ENCODE measurements at regions not wholly inside any gene's neighbourhood (a gene's known extent, or its start where the extent isn't known, plus 50 kb on each side); places are given as distances from the start of the nearest gene placed in this dataset.
"Not testable (repeated sequence)": the region's sequence is repeated elsewhere in the genome, so short reads cannot be mapped to it uniquely, and the experiment has no call there.

DNA sequence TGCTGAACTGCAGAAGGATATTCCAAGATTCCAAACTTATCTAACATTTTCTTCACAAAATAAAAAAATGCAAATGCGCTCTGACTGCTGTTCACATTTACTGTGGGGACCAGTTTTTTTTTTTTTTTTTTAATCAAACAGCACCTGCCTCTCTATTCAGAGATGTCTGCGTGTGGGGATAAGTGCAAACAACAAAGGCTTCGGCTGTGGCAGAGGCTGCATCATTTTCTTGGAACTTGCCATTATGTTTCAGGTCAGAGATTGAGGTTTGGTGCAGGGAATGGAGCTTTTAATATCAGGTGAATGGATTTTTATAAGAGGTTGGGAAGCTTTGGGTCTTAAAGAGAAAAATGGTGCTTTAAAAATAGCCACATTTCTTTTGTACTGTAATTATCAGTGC is 78.2 kb upstream of the TET2 start:
- H3K9me1 ChIP-seq (replicated peaks; ENCODE audit: control insufficient read depth, extremely low read depth, insufficient read depth, low read length) = no peaks in the 10 kb centered on the region
- dilution Hi-C loops (cut with MboI; ENCODE audit: extremely low pct_ligation_motif_present, low sequenced_read_pairs) = no loop called here
- POLR2A ChIA-PET = interaction anchor here (0.7 kb wide), 1 partner anchor 209 kb away, joined by 7 read pairs; no protein-coding TSS in a partner anchor
- DNase-seq (ENCODE audit: low read depth, low spot score) (no peak), FAIRE-seq (no peak)
- H4K20me1 ChIP-seq (replicated peaks; ENCODE audit: control insufficient read depth, extremely low read depth, insufficient read depth, low read length) = no peaks in the 10 kb centered on the region
- H3K27ac ChIP-seq (ENCODE audit: insufficient read depth, low read depth, low read length) = no peak overlapping the region
- no peak overlapping the region for H3K4me3 ChIP-seq (replicated peaks in 1 of 3; ENCODE audit: insufficient read depth in 1 of 3, low read depth in 1 of 3, low read length in 3 of 3)
- no peak overlapping the region for H3K4me2 ChIP-seq (ENCODE audit: insufficient read depth, low read length)
- no TSS peak for BruUV-seq (replicated peaks)
- no peaks in the 10 kb centered on the region for H3K79me2 ChIP-seq (ENCODE audit: control insufficient read depth, insufficient read depth, low read length)
- H3K27me3 ChIP-seq (ENCODE audit: control insufficient read depth in 2 of 2, insufficient read depth in 2 of 2, low read length in 2 of 2) = no peaks in the 10 kb centered on the region
- intact Hi-C loops (cut with micrococcal nuclease) = no loop called here
- no peaks in the 10 kb centered on the region for H3K9me3 ChIP-seq (replicated peaks; ENCODE audit: control insufficient read depth, insufficient read depth, low read length)
- no peak overlapping the region for H2AFZ ChIP-seq (ENCODE audit: low read depth, low read length)
- no peak overlapping the region for H3K9ac ChIP-seq (replicated peaks; ENCODE audit: extremely low read depth, insufficient read depth, low read length)
- H3K4me1 ChIP-seq (ENCODE audit: control insufficient read depth, extremely low read depth, insufficient read depth, low read length) = no peaks in the 10 kb centered on the region
- no peaks in the 10 kb centered on the region for H3K36me3 ChIP-seq (ENCODE audit: control insufficient read depth in 2 of 2, extremely low read depth in 1 of 2, insufficient read depth in 2 of 2, low read length in 2 of 2)
- CTCF ChIA-PET = no interaction called here
- TF ChIP-seq POLR2A (IDR thresholded peaks at IDR 0.05; ENCODE audit: low read depth, low read length) (no peak), EZH2 (IDR thresholded peaks at IDR 0.05; ENCODE audit: borderline replicate concordance, low read depth, low read length, severe bottlenecking) (no peak), FOS (IDR thresholded peaks at IDR 0.05; ENCODE audit: borderline replicate concordance, insufficient read depth, low read length) (no peak), MYC (IDR thresholded peaks at IDR 0.05; ENCODE audit: low read depth, low read length) (no peak), JUN (IDR thresholded peaks at IDR 0.05; ENCODE audit: borderline replicate concordance, insufficient read depth, insufficient read length, low read depth) (no peak), GATA2 (IDR thresholded peaks at IDR 0.05; ENCODE audit: insufficient read depth, insufficient read length, low read depth, low read length) (no peak), POLR2AphosphoS5 (IDR thresholded peaks at IDR 0.05; ENCODE audit: insufficient read depth, low read depth, low read length) (no peak)
- TF ChIP-seq, protein P1, sequence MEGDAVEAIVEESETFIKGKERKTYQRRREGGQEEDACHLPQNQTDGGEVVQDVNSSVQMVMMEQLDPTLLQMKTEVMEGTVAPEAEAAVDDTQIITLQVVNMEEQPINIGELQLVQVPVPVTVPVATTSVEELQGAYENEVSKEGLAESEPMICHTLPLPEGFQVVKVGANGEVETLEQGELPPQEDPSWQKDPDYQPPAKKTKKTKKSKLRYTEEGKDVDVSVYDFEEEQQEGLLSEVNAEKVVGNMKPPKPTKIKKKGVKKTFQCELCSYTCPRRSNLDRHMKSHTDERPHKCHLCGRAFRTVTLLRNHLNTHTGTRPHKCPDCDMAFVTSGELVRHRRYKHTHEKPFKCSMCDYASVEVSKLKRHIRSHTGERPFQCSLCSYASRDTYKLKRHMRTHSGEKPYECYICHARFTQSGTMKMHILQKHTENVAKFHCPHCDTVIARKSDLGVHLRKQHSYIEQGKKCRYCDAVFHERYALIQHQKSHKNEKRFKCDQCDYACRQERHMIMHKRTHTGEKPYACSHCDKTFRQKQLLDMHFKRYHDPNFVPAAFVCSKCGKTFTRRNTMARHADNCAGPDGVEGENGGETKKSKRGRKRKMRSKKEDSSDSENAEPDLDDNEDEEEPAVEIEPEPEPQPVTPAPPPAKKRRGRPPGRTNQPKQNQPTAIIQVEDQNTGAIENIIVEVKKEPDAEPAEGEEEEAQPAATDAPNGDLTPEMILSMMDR (IDR thresholded peaks at IDR 0.05; ENCODE audit: extremely low read depth in 1 of 2, insufficient read depth in 1 of 2, low read depth in 1 of 2, low read length in 2 of 2) = no peak
- TF ChIP-seq, protein P2, sequence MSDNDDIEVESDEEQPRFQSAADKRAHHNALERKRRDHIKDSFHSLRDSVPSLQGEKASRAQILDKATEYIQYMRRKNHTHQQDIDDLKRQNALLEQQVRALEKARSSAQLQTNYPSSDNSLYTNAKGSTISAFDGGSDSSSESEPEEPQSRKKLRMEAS (IDR thresholded peaks at IDR 0.05; ENCODE audit: insufficient read depth, insufficient read length) = no peak

DNA sequence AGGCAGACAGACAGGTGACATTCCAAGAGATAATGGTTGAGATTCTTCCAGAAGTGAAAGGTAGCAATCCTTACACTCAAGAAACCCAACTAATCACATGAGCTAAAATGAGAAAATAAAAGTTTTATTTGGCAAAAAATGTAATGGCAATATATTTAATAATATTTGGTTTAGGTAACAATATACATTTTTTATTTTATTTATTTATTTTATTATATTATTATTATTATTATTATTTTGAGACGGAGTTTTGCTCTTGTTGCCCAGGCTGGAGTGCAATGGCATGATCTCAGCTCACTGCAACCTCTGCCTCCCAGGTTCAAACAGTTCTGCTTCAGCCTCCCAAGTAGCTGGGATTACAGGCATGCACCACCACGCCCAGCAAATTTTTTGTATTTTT is 74.6 kb upstream of the TET2 start:
- H3K27ac ChIP-seq (ENCODE audit: insufficient read depth, low read depth, low read length); H3K9ac ChIP-seq (replicated peaks; ENCODE audit: extremely low read depth, insufficient read depth, low read length); H3K4me2 ChIP-seq (ENCODE audit: insufficient read depth, low read length); BruUV-seq (replicated peaks); H3K79me2 ChIP-seq (ENCODE audit: control insufficient read depth, insufficient read depth, low read length); H3K9me1 ChIP-seq (replicated peaks; ENCODE audit: control insufficient read depth, extremely low read depth, insufficient read depth, low read length); H3K9me3 ChIP-seq (replicated peaks; ENCODE audit: control insufficient read depth, insufficient read depth, low read length); H3K27me3 ChIP-seq (ENCODE audit: control insufficient read depth in 2 of 2, insufficient read depth in 2 of 2, low read length in 2 of 2); H3K36me3 ChIP-seq (ENCODE audit: control insufficient read depth in 2 of 2, extremely low read depth in 1 of 2, insufficient read depth in 2 of 2, low read length in 2 of 2); DNase-seq (ENCODE audit: low read depth, low spot score); FAIRE-seq; H4K20me1 ChIP-seq (replicated peaks; ENCODE audit: control insufficient read depth, extremely low read depth, insufficient read depth, low read length); dilution Hi-C loops (cut with MboI; ENCODE audit: extremely low pct_ligation_motif_present, low sequenced_read_pairs); intact Hi-C loops (cut with micrococcal nuclease); H2AFZ ChIP-seq (ENCODE audit: low read depth, low read length); CTCF ChIA-PET; POLR2A ChIA-PET; H3K4me1 ChIP-seq (ENCODE audit: control insufficient read depth, extremely low read depth, insufficient read depth, low read length); H3K4me3 ChIP-seq (replicated peaks in 1 of 3; ENCODE audit: insufficient read depth in 1 of 3, low read depth in 1 of 3, low read length in 3 of 3): not testable (repeated sequence)

Measured in endothelial cell of umbilical vein (primary cell).